HepG2 (cell line): ENCODE measurements at regions not wholly inside any gene's neighbourhood (a gene's known extent, or its start where the extent isn't known, plus 50 kb on each side); places are given as distances from the start of the nearest gene placed in this dataset.

Source experiments
- ATAC-seq: fragments of 200-7000 bp; cut with Tn5 transposase; 3 replicates; pipeline ENCODE4 v1.9.1; 2020; ENCODE audit warnings: mild to moderate bottlenecking, moderate library complexity
- BruUV-seq: library from RNA; stranded (reverse); fragments of 400-500 nt; replicated peaks from 2 replicates; lab custom pipeline; 2021; lab: Mats Ljungman, UMichigan
- CTCF ChIA-PET: fragments of 300-600 bp; formaldehyde crosslinking; extraction: SDS; loops from one replicate; lab custom pipeline; 2021; ENCODE audit warnings: low total read pairs, inconsistent platforms, low intra/inter-chr PET ratio; lab: Yijun Ruan, JAX
- POLR2A ChIA-PET: fragments of 350-600 bp; sonication (Branson Sonifier 250); formaldehyde crosslinking; loops from one replicate; lab custom pipeline; 2020; ENCODE audit warnings: antibody characterized with exemption, inconsistent platforms; lab: Yijun Ruan, JAX
- DNase-seq: peaks from one replicate; pipeline ENCODE4 v3.0.0-alpha.2; 2015; ENCODE audit warnings: low spot score
- FAIRE-seq: peaks from 3 replicates; lab custom pipeline; 2011; peaks lifted over from hg19 to GRCh38; lab: Jason Lieb, UNC
- H2AFZ ChIP-seq: one replicate; pipeline ENCODE4 v1.6.1; 2011; ENCODE audit warnings: low read length, inconsistent platforms
- H3K27ac ChIP-seq: fragments of 300-600 bp; 3 replicates; pipeline ENCODE4 v1.8.0; 2011; ENCODE audit warnings: mixed run types, mild to moderate bottlenecking, mixed read lengths, low read length, inconsistent platforms; ENCODE audit not compliant: insufficient read depth; ENCODE audit errors: extremely low read length
- H3K27me3 ChIP-seq, 2 experiments: fragments of 200-600 bp in 1 of 2; 2 replicates in 1 of 2; 3 replicates in 1 of 2; pipeline versions ENCODE4 v1.6.0 to v1.8.0; 2011; ENCODE audit warnings: low read length in 2 of 2, mild to moderate bottlenecking in 2 of 2, moderate library complexity in 2 of 2, inconsistent platforms in 1 of 2; ENCODE audit not compliant: insufficient read depth in 2 of 2, control insufficient read depth in 1 of 2
- H3K36me3 ChIP-seq, 2 experiments: fragments of 200-600 bp in 1 of 2; replicated peaks in 1 of 2; 2 replicates in 1 of 2; 3 replicates in 1 of 2; pipeline versions ENCODE4 v1.5.1 to v1.8.0; 2011; ENCODE audit warnings: low read length in 2 of 2, inconsistent platforms in 1 of 2; ENCODE audit not compliant: insufficient read depth in 2 of 2, control insufficient read depth in 1 of 2
- H3K4me1 ChIP-seq: 2 replicates; pipeline ENCODE4 v1.5.1; 2012; ENCODE audit warnings: low read length, inconsistent platforms; ENCODE audit not compliant: insufficient read depth
- H3K4me2 ChIP-seq: 2 replicates; pipeline ENCODE4 v1.6.0; 2011; ENCODE audit warnings: low read depth, low read length, inconsistent platforms
- H3K4me3 ChIP-seq, 3 experiments: fragments of 200-600 bp in 1 of 3; sonication (generic), shearing (Covaris generic) in 1 of 3; replicated peaks in 1 of 3; 2 replicates each; pipeline ENCODE4 v1.5.1; 2011 to 2016; ENCODE audit warnings: low read length in 3 of 3, inconsistent platforms in 2 of 3, low read depth in 2 of 3, mild to moderate bottlenecking in 2 of 3, control low read depth in 1 of 3, mixed read lengths in 1 of 3; ENCODE audit not compliant: insufficient read depth in 1 of 3
- H3K79me2 ChIP-seq: one replicate; pipeline ENCODE4 v1.6.1; 2011; ENCODE audit warnings: low read length, inconsistent platforms; ENCODE audit not compliant: insufficient read depth
- H3K9ac ChIP-seq: 2 replicates; pipeline ENCODE4 v1.6.0; 2011; ENCODE audit warnings: mild to moderate bottlenecking, low read depth, low read length, inconsistent platforms; ENCODE audit not compliant: insufficient read depth
- H3K9me3 ChIP-seq: 2 replicates; pipeline ENCODE4 v1.5.1; 2012; ENCODE audit warnings: mild to moderate bottlenecking, low read length
- H4K20me1 ChIP-seq: 2 replicates; pipeline ENCODE4 v1.6.0; 2011; ENCODE audit warnings: inconsistent platforms, mild to moderate bottlenecking, low read length, moderate library complexity; ENCODE audit not compliant: insufficient read depth
- CEBPG ChIP-seq: IDR thresholded peaks from 2 replicates; pipeline ENCODE4 v1.6.1; 2016
- CTCF ChIP-seq: sonication (generic); formaldehyde crosslinking; IDR thresholded peaks from 2 replicates; pipeline ENCODE4 v1.5.0; 2020; ENCODE audit warnings: mild to moderate bottlenecking, missing genetic modification reagents, moderate library complexity
- LBX2 ChIP-seq: sonication (generic); formaldehyde crosslinking; IDR thresholded peaks from 2 replicates; pipeline ENCODE4 v1.5.0; 2020; ENCODE audit warnings: missing genetic modification reagents, mild to moderate bottlenecking, borderline replicate concordance
- STAG1 ChIP-seq: sonication (generic); formaldehyde crosslinking; IDR thresholded peaks from 2 replicates; pipeline ENCODE4 v1.4.0; 2020; ENCODE audit warnings: missing genetic modification reagents
- TFAP4 ChIP-seq: sonication (generic); IDR thresholded peaks from 2 replicates; pipeline ENCODE4 v1.6.1; 2016; ENCODE audit warnings: low read depth, borderline replicate concordance
- TRIM24 ChIP-seq: sonication (generic); formaldehyde crosslinking; IDR thresholded peaks from 2 replicates; pipeline ENCODE4 v1.8.0; 2022; ENCODE audit warnings: mild to moderate bottlenecking, missing genetic modification reagents
- TSC22D2 ChIP-seq: sonication (generic); formaldehyde crosslinking; IDR thresholded peaks from 2 replicates; pipeline ENCODE4 v1.5.1; 2020; ENCODE audit warnings: missing genetic modification reagents, mild to moderate bottlenecking, borderline replicate concordance
- ZNF44 ChIP-seq: sonication (generic); formaldehyde crosslinking; IDR thresholded peaks from 2 replicates; pipeline ENCODE4 v1.5.1; 2020; ENCODE audit warnings: mild to moderate bottlenecking, missing genetic modification reagents
- WGBS: methylation state at CpG from one replicate; pipeline ENCODE4 v1.1.6; 2017; ENCODE audit warnings: low lambda C conversion rate; 5-methylcytosine and 5-hydroxymethylcytosine counted together
- in situ Hi-C: cut with HindIII; loops from 2 replicates; pipeline ENCODE4 v1.10.0; 2017; ENCODE audit warnings: low pct_unique_long_range_greater_than_20kb; ENCODE audit not compliant: extremely low pct_ligation_motif_present
- intact Hi-C: fragments of 100-400 bp; cut with micrococcal nuclease; formaldehyde crosslinking; loops from one replicate; pipeline ENCODE4 v1.10.0; 2022; ENCODE audit not compliant: unreplicated experiment

GRCh38 chr2:240353086-240353798 lies 82.2 kb upstream of the GPC1 start:
- H3K79me2 ChIP-seq: no peaks in the 10 kb centered on the region
- WGBS: 35% methylated on average over 6 of the region's 18 CpGs
- no peak for TF ChIP-seq TRIM24 (CRISPR knock-in tag)
- no peak for TF ChIP-seq LBX2 (CRISPR knock-in tag)
- no peak for TF ChIP-seq TSC22D2
- no peak for TF ChIP-seq TFAP4
- 0 out of 2 replicates have a peak, but pooled peaks have one; percentile 6 for TF ChIP-seq CTCF (CRISPR knock-in tag)
- TF ChIP-seq STAG1 (CRISPR knock-in tag): 0 out of 2 replicates have a peak, but pooled peaks have one; percentile 6
- TF ChIP-seq CEBPG (CRISPR knock-in tag): no peak
- TF ChIP-seq ZNF44 (CRISPR knock-in tag): no peak
- ChIA-PET POLR2A (no interaction called here), CTCF (no interaction called here)
- no peak overlapping the region for H3K4me3 ChIP-seq
- peaks cover 24 to 88% of the 10 kb centered on the region in 2 experiments for H3K27me3 ChIP-seq
- H4K20me1 ChIP-seq: 0 out of 2 replicates have a peak, but pooled peaks cover 6% of the 10 kb centered on the region
- FAIRE-seq (no peak), ATAC-seq (no peak; the same call in 1 of the 3 replicates), DNase-seq (no peak)
- H3K9ac ChIP-seq: no peak overlapping the region
- H3K36me3 ChIP-seq: no peaks in the 10 kb centered on the region
- intact Hi-C loops (no loop called here), in situ Hi-C loops (no loop called here)
- BruUV-seq: no TSS peak
- H3K4me1 ChIP-seq: no peaks in the 10 kb centered on the region
- no peak overlapping the region for H3K4me2 ChIP-seq
- no peaks in the 10 kb centered on the region for H3K9me3 ChIP-seq
- no peak overlapping the region for H2AFZ ChIP-seq
- H3K27ac ChIP-seq: no peak overlapping the region
